CD14-positive monocyte (primary cell): ENCODE measurements at regions not wholly inside any gene's neighbourhood (a gene's known extent, or its start where the extent isn't known, plus 50 kb on each side); places are given as distances from the start of the nearest gene placed in this dataset.

ENCODE experiments used
- DNase-seq, 3 donors: peaks; one replicate each; pipeline ENCODE4 v3.0.0-alpha.2; 2011 to 2022
- H2AFZ ChIP-seq: 2 replicates; pipeline ENCODE4 v1.6.0; 2012; ENCODE audit warnings: mild to moderate bottlenecking, low read depth, low read length, inconsistent platforms; ENCODE audit not compliant: insufficient read depth, poor library complexity, severe bottlenecking
- H3K27ac ChIP-seq, 2 donors: 1 replicate in 1 of 2; 2 replicates in 1 of 2; pipeline ENCODE4 v1.5.1; 2012 to 2013; ENCODE audit warnings: low read length in 2 of 2, control low read depth in 1 of 2, inconsistent platforms in 1 of 2, low read depth in 1 of 2, mild to moderate bottlenecking in 1 of 2
- H3K27me3 ChIP-seq, 2 donors: one replicate each; pipeline versions ENCODE4 v1.6.0 to v1.6.1; 2011 to 2013; ENCODE audit warnings: low read length in 2 of 2; ENCODE audit not compliant: control insufficient read depth in 2 of 2, insufficient read depth in 2 of 2
- H3K36me3 ChIP-seq, 2 donors: replicated peaks in 1 of 2; 1 replicate in 1 of 2; 2 replicates in 1 of 2; pipeline versions ENCODE4 v1.5.1 to v1.6.1; 2012 to 2013; ENCODE audit warnings: low read length in 2 of 2, control low read depth in 1 of 2, inconsistent platforms in 1 of 2, mild to moderate bottlenecking in 1 of 2; ENCODE audit not compliant: insufficient read depth in 2 of 2, control insufficient read depth in 1 of 2
- H3K4me1 ChIP-seq, 2 donors: 1 replicate in 1 of 2; 2 replicates in 1 of 2; pipeline versions ENCODE4 v1.5.1 to v1.6.1; 2012 to 2013; ENCODE audit warnings: low read length in 2 of 2, control low read depth in 1 of 2, inconsistent platforms in 1 of 2, mild to moderate bottlenecking in 1 of 2, moderate library complexity in 1 of 2; ENCODE audit not compliant: insufficient read depth in 2 of 2, control insufficient read depth in 1 of 2
- H3K4me2 ChIP-seq: replicated peaks from 2 replicates; pipeline ENCODE3; 2012; ENCODE audit warnings: low read length, moderate library complexity, mild to moderate bottlenecking; ENCODE audit not compliant: poor library complexity, severe bottlenecking; ENCODE audit errors: extremely low read depth
- H3K4me3 ChIP-seq, 3 experiments: fragments of 200-600 bp in 1 of 3; sonication (generic) in 1 of 3; replicated peaks in 1 of 3; 1 replicate in 2 of 3; 2 replicates in 1 of 3; pipeline ENCODE4 v1.5.1; 2011 to 2013; ENCODE audit warnings: low read length in 3 of 3, mild to moderate bottlenecking in 3 of 3, control low read depth in 2 of 3, low read depth in 2 of 3, inconsistent platforms in 1 of 3, moderate library complexity in 1 of 3
- H3K79me2 ChIP-seq: 2 replicates; pipeline ENCODE4 v1.6.0; 2012; ENCODE audit warnings: mild to moderate bottlenecking, control low read depth, inconsistent platforms, low read length, moderate library complexity; ENCODE audit not compliant: insufficient read depth
- H3K9ac ChIP-seq: 2 replicates; pipeline ENCODE4 v1.6.0; 2017; ENCODE audit warnings: low read length, mild to moderate bottlenecking; ENCODE audit not compliant: insufficient read depth, poor library complexity, severe bottlenecking
- H3K9me3 ChIP-seq, 2 donors: replicated peaks in 1 of 2; 1 replicate in 1 of 2; 2 replicates in 1 of 2; pipeline versions ENCODE4 v1.5.1 to v1.6.1; 2012 to 2013; ENCODE audit warnings: low read length in 2 of 2, control low read depth in 1 of 2; ENCODE audit not compliant: control insufficient read depth in 1 of 2, insufficient read depth in 1 of 2
- H4K20me1 ChIP-seq: 2 replicates; pipeline ENCODE4 v1.6.0; 2012; ENCODE audit warnings: mild to moderate bottlenecking, low read length, control low read depth, moderate library complexity; ENCODE audit not compliant: insufficient read depth
- H3K27ac Mint-ChIP-seq, 7 donors: one replicate each; pipeline ENCODE4 v1.8.0; 2020; ENCODE audit warnings: mild to moderate bottlenecking in 7 of 7, mixed read lengths in 7 of 7, moderate library complexity in 6 of 7, inconsistent platforms in 2 of 7
- H3K27me3 Mint-ChIP-seq, 3 donors: one replicate each; pipeline ENCODE4 v1.8.0; 2021 to 2022; ENCODE audit warnings: low read depth in 3 of 3, mild to moderate bottlenecking in 3 of 3, mixed read lengths in 3 of 3, moderate library complexity in 3 of 3, inconsistent platforms in 1 of 3
- H3K36me3 Mint-ChIP-seq, 2 donors: one replicate each; pipeline ENCODE4 v1.8.0; 2020; ENCODE audit warnings: mixed read lengths in 2 of 2, inconsistent platforms in 1 of 2, mild to moderate bottlenecking in 1 of 2
- H3K4me1 Mint-ChIP-seq: one replicate; pipeline ENCODE4 v1.8.0; 2020; ENCODE audit warnings: mild to moderate bottlenecking, mixed read lengths
- H3K4me3 Mint-ChIP-seq, 2 donors: one replicate each; pipeline ENCODE4 v1.8.0; 2020; ENCODE audit warnings: mild to moderate bottlenecking in 2 of 2, mixed read lengths in 2 of 2, moderate library complexity in 1 of 2
- H3K9me3 Mint-ChIP-seq, 7 donors: one replicate each; pipeline ENCODE4 v1.8.0; 2020 to 2022; ENCODE audit warnings: mixed read lengths in 7 of 7, mild to moderate bottlenecking in 6 of 7, moderate library complexity in 6 of 7, inconsistent platforms in 2 of 7
- CTCF ChIP-seq: fragments of 200-600 bp; IDR thresholded peaks from one replicate; pipeline ENCODE4 v1.8.0; 2022; ENCODE audit warnings: antibody characterized with exemption, mild to moderate bottlenecking
- WGBS: methylation state at CpG from one replicate; pipeline ENCODE4 v1.1.5; 2013; ENCODE audit warnings: missing lambda C conversion rate; ENCODE audit not compliant: insufficient coverage; 5-methylcytosine and 5-hydroxymethylcytosine counted together
- intact Hi-C, 2 donors: fragments of 100-400 bp; cut with micrococcal nuclease; formaldehyde crosslinking; loops; one replicate each; pipeline versions ENCODE4 v1.15.0 to v1.15.1; 2023

GRCh38 chr4:157806184-157806583 lies 366.6 kb downstream of the GASK1B start:
- Mint-ChIP-seq H3K36me3 (no peaks in the 10 kb centered on the region), H3K27ac (no peak overlapping the region), H3K4me1 (no peaks in the 10 kb centered on the region), H3K9me3 (peaks cover 0 to 4% (median 0%) of the 10 kb centered on the region in 7 donors), H3K4me3 (no peak overlapping the region), H3K27me3 (peaks cover 0 to 1% (median 0%) of the 10 kb centered on the region in 3 donors)
- Histone ChIP-seq H3K27me3 (no peaks in the 10 kb centered on the region), H4K20me1 (no peaks in the 10 kb centered on the region), H3K36me3 (no peaks in the 10 kb centered on the region), H2AFZ (no peak overlapping the region), H3K27ac (no peak overlapping the region), H3K4me2 (no peak overlapping the region), H3K4me1 (no peaks in the 10 kb centered on the region), H3K9me3 (no peaks in the 10 kb centered on the region), H3K79me2 (no peaks in the 10 kb centered on the region), H3K9ac (no peak overlapping the region), H3K4me3 (no peak overlapping the region)
- intact Hi-C loops, result no loop called here
- WGBS, result 100% methylated on average over 1 of the region's 2 CpGs
- TF ChIP-seq CTCF, result no peak
- no peak for DNase-seq

GRCh38 chr4:157804986-157805385 lies 367.8 kb downstream of the GASK1B start:
- no peak overlapping the region for H3K9ac ChIP-seq
- Mint-ChIP-seq H3K27ac (no peak overlapping the region), H3K4me3 (no peak overlapping the region), H3K27me3 (peaks cover 0 to 1% (median 0%) of the 10 kb centered on the region in 3 donors), H3K9me3 (peaks cover 0 to 4% (median 0%) of the 10 kb centered on the region in 7 donors), H3K4me1 (no peaks in the 10 kb centered on the region), H3K36me3 (no peaks in the 10 kb centered on the region)
- no peak overlapping the region for H3K4me3 ChIP-seq
- no peaks in the 10 kb centered on the region for H4K20me1 ChIP-seq
- H3K36me3 ChIP-seq, result no peaks in the 10 kb centered on the region
- H3K27me3 ChIP-seq, result no peaks in the 10 kb centered on the region
- H3K4me1 ChIP-seq, result no peaks in the 10 kb centered on the region
- no peak overlapping the region for H2AFZ ChIP-seq
- no peak for DNase-seq
- no peaks in the 10 kb centered on the region for H3K79me2 ChIP-seq
- intact Hi-C loops, result no loop called here
- no peak overlapping the region for H3K27ac ChIP-seq
- TF ChIP-seq CTCF, result no peak
- H3K9me3 ChIP-seq, result no peaks in the 10 kb centered on the region
- no peak overlapping the region for H3K4me2 ChIP-seq
